Esophagus squamous epithelium (tissue), 4 donors: ENCODE measurements at regions not wholly inside any gene's neighbourhood (a gene's known extent, or its start where the extent isn't known, plus 50 kb on each side); places are given as distances from the start of the nearest gene placed in this dataset.

Source experiments
- CTCF ChIP-seq, 6 experiments: fragments of 450-650 bp in 4 of 6; fragments of 200-600 bp in 2 of 6; sonication (generic) in 2 of 6; IDR thresholded peaks; one replicate each; pipeline ENCODE4 v1.5.1; 2016 to 2019; ENCODE audit warnings: antibody characterized with exemption in 6 of 6, mild to moderate bottlenecking in 4 of 6, moderate library complexity in 4 of 6
- POLR2A ChIP-seq, 4 donors: fragments of 450-650 bp; IDR thresholded peaks; one replicate each; pipeline ENCODE4 v1.6.1; 2017; ENCODE audit warnings: antibody characterized with exemption in 4 of 4, mild to moderate bottlenecking in 4 of 4, moderate library complexity in 3 of 4

- no peak for TF ChIP-seq CTCF (IDR thresholded peaks at IDR 0.05)
- TF ChIP-seq POLR2A (IDR thresholded peaks at IDR 0.05), result no peak
Measured at GRCh38 chr2:133674433-133675331, 106.4 kb upstream of the NCKAP5 start.
